ENCODE measurements at regions not wholly inside any gene's neighbourhood (a gene's known extent, or its start where the extent isn't known, plus 50 kb on each side); places are given as distances from the start of the nearest gene placed in this dataset.

DNA sequence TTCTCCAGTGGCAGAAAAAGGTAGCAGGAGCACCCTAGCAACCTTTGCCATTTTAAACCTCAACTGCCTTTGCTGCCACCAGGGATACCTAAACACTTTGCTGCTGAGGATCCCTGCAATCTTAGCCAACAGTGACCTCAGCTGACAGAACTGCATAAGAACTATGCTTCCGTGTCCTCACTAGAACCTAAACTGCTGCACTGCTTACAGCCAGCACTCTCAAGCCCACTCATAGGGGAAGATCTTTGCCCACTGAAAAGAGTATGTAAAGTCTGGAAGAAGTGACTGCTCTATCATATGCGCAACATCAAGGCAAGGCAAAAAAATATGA lies 270.0 kb upstream of the PCDH20 start:
- no peak for TF ChIP-seq GATA2 (IDR thresholded peaks at IDR 0.05; ENCODE audit: low read depth, low read length)
- TF ChIP-seq GATA3 (IDR thresholded peaks at IDR 0.05; ENCODE audit: low read depth, low read length), result no peak
